ENCODE measurements at regions not wholly inside any gene's neighbourhood (a gene's known extent, or its start where the extent isn't known, plus 50 kb on each side); places are given as distances from the start of the nearest gene placed in this dataset.

- TF ChIP-seq CTCF (IDR thresholded peaks at IDR 0.05) (no peak), POLR2A (IDR thresholded peaks at IDR 0.05) (no peak)
Observed at GRCh38 chr6:84516154-84516553, 248.2 kb downstream of the TBX18 start.
